ENCODE measurements at regions not wholly inside any gene's neighbourhood (a gene's known extent, or its start where the extent isn't known, plus 50 kb on each side); places are given as distances from the start of the nearest gene placed in this dataset.

DNA sequence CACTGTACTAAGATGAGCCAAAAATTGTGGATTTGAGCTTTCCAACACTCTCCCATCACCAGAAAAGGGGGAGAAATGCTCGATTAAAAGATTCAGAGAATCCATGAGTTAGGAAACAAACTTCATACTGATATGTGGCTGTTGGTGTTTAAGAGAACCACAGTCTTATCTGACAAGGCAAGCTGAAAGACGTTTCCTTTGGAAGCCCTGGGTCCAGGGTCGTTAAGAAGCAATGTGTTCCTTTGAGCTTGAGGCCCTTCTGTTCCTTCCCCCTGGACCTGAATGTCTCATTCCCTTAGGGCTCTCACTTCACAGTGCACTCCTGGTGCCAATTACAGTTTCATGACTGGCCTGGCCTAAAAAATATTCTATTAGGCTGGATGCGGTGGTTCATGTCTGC, 524.8 kb upstream of the PPP2R3A start:
- Histone ChIP-seq H3K4me2 (no peak overlapping the region), H3K27ac (no peak overlapping the region), H3K36me3 (replicated peaks; ENCODE audit: insufficient read depth, low read depth) (no peaks in the 10 kb centered on the region), H3K4me3 (no peak overlapping the region), H3K27me3 (no peaks in the 10 kb centered on the region), H3K4me1 (ENCODE audit: insufficient read depth) (peaks cover 4% of the 10 kb centered on the region), H3K79me2 (peaks cover 4% of the 10 kb centered on the region), H4K20me1 (ENCODE audit: insufficient read depth, poor library complexity, severe bottlenecking) (no peaks in the 10 kb centered on the region), H2AFZ (no peak overlapping the region), H3K9me2 (replicated peaks; ENCODE audit: insufficient read depth) (no peaks in the 10 kb centered on the region), H3K9me3 (ENCODE audit: low read depth) (no peaks in the 10 kb centered on the region)
- no peak for DNase-seq (ENCODE audit: low spot score)
- 43% methylated on average over 4 of the region's 4 CpGs for WGBS (ENCODE audit: low lambda C conversion rate, missing lambda C conversion rate)
- no peak for TF ChIP-seq EZH2 (IDR thresholded peaks at IDR 0.05; ENCODE audit: borderline replicate concordance)
- TF ChIP-seq, protein P1, sequence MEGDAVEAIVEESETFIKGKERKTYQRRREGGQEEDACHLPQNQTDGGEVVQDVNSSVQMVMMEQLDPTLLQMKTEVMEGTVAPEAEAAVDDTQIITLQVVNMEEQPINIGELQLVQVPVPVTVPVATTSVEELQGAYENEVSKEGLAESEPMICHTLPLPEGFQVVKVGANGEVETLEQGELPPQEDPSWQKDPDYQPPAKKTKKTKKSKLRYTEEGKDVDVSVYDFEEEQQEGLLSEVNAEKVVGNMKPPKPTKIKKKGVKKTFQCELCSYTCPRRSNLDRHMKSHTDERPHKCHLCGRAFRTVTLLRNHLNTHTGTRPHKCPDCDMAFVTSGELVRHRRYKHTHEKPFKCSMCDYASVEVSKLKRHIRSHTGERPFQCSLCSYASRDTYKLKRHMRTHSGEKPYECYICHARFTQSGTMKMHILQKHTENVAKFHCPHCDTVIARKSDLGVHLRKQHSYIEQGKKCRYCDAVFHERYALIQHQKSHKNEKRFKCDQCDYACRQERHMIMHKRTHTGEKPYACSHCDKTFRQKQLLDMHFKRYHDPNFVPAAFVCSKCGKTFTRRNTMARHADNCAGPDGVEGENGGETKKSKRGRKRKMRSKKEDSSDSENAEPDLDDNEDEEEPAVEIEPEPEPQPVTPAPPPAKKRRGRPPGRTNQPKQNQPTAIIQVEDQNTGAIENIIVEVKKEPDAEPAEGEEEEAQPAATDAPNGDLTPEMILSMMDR (IDR thresholded peaks at IDR 0.05; ENCODE audit: poor library complexity), result no peak
- no peak for TF ChIP-seq EZH2phosphoT487 (IDR thresholded peaks at IDR 0.05; ENCODE audit: low read depth, severe bottlenecking, unreplicated experiment)

DNA sequence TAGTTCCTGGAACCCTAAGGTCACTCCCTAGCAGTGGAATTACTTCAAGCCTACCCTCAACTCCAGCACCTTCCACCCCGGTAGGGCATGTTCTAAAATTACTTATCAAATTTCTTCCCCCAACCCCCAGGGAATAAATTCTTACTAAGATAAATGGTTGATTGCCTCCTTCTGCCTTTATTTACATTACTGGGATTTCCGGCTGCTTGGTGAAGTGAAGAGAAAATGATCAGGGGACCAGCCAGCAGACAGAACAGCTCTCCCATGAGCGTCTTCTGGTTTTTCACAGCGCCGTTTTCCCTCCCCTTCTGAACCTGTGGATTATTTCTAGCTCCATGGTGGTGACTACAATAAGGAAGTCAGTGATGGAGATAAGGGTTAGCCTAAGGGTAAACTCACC, 521.5 kb upstream of the PPP2R3A start:
- H3K4me3 ChIP-seq, result no peak overlapping the region
- whole genome bisulfite sequencing (ENCODE audit: low lambda C conversion rate, missing lambda C conversion rate), result 79% methylated on average over 5 of the region's 5 CpGs
- TF ChIP-seq, protein P1 (IDR thresholded peaks at IDR 0.05; ENCODE audit: poor library complexity), result no peak
- TF ChIP-seq EZH2phosphoT487 (IDR thresholded peaks at IDR 0.05; ENCODE audit: low read depth, severe bottlenecking, unreplicated experiment), result no peak
- TF ChIP-seq EZH2 (IDR thresholded peaks at IDR 0.05; ENCODE audit: borderline replicate concordance), result no peak
- no peak overlapping the region for H2AFZ ChIP-seq
- H3K4me1 ChIP-seq (ENCODE audit: insufficient read depth), result no peaks in the 10 kb centered on the region
- no peaks in the 10 kb centered on the region for H4K20me1 ChIP-seq (ENCODE audit: insufficient read depth, poor library complexity, severe bottlenecking)
- H3K9me3 ChIP-seq (ENCODE audit: low read depth), result no peaks in the 10 kb centered on the region
- H3K27me3 ChIP-seq, result no peaks in the 10 kb centered on the region
- no peaks in the 10 kb centered on the region for H3K36me3 ChIP-seq (replicated peaks; ENCODE audit: insufficient read depth, low read depth)
- H3K4me2 ChIP-seq, result no peak overlapping the region
- no peaks in the 10 kb centered on the region for H3K79me2 ChIP-seq
- no peak for DNase-seq (ENCODE audit: low spot score)
- H3K27ac ChIP-seq, result no peak overlapping the region
- H3K9me2 ChIP-seq (replicated peaks; ENCODE audit: insufficient read depth), result no peaks in the 10 kb centered on the region

DNA sequence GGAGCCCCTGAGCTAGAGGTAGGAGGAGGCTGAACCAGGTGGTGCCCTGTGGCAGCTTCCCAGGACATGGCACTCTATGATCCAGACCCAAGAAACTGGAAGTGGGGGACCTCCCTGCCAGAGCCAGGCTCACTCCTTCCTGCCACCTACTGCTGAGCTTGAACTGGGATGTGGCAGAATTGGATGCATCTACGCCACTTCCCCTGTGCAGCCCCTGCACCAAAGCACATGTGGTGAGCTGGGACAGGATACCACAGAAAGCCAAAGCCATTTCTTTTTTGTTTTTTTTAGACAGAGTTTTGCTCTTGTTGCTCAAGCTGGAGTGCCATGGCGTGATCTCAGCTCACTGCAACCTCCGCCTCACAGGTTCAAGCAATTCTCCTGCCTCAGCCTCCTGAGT, 518.0 kb upstream of the PPP2R3A start:
- H3K9me2 ChIP-seq (replicated peaks; ENCODE audit: insufficient read depth), result no peaks in the 10 kb centered on the region
- no peak overlapping the region for H3K4me2 ChIP-seq
- H3K27me3 ChIP-seq, result no peaks in the 10 kb centered on the region
- no peaks in the 10 kb centered on the region for H3K36me3 ChIP-seq (replicated peaks; ENCODE audit: insufficient read depth, low read depth)
- DNase-seq (ENCODE audit: low spot score), result no peak
- no peaks in the 10 kb centered on the region for H3K79me2 ChIP-seq
- H3K4me3 ChIP-seq, result no peak overlapping the region
- 86% methylated on average over 3 of the region's 3 CpGs for WGBS (ENCODE audit: low lambda C conversion rate, missing lambda C conversion rate)
- H4K20me1 ChIP-seq (ENCODE audit: insufficient read depth, poor library complexity, severe bottlenecking), result no peaks in the 10 kb centered on the region
- no peak overlapping the region for H2AFZ ChIP-seq
- H3K4me1 ChIP-seq (ENCODE audit: insufficient read depth), result no peaks in the 10 kb centered on the region
- no peaks in the 10 kb centered on the region for H3K9me3 ChIP-seq (ENCODE audit: low read depth)
- TF ChIP-seq EZH2phosphoT487 (IDR thresholded peaks at IDR 0.05; ENCODE audit: low read depth, severe bottlenecking, unreplicated experiment), result no peak
- TF ChIP-seq EZH2 (IDR thresholded peaks at IDR 0.05; ENCODE audit: borderline replicate concordance), result no peak
- TF ChIP-seq, protein P1 (IDR thresholded peaks at IDR 0.05; ENCODE audit: poor library complexity), result no peak
- H3K27ac ChIP-seq, result no peak overlapping the region

DNA sequence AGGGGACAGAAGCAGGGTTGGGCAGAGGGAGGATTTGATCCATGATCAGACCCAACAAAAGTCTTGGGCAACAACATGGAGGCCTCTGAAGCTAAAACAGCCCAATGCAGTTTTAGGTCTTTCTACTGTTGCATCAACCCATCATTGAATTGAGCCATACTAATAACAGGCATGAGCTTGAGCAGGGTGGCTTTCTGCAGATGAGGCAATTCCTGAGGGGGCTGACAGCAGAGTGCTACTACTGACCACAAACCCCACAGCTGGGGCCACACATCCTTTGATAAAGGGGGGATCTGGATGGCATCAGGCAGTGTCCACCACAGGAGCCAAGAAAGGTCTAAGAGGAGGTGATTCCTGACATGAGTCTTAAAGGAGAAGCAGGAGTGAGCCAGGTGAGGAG, 517.0 kb upstream of the PPP2R3A start:
- H3K36me3 ChIP-seq (replicated peaks; ENCODE audit: insufficient read depth, low read depth), result no peaks in the 10 kb centered on the region
- no peak for DNase-seq (ENCODE audit: low spot score)
- no peaks in the 10 kb centered on the region for H3K27me3 ChIP-seq
- H3K9me3 ChIP-seq (ENCODE audit: low read depth), result no peaks in the 10 kb centered on the region
- TF ChIP-seq EZH2phosphoT487 (IDR thresholded peaks at IDR 0.05; ENCODE audit: low read depth, severe bottlenecking, unreplicated experiment) (no peak), EZH2 (IDR thresholded peaks at IDR 0.05; ENCODE audit: borderline replicate concordance) (no peak)
- TF ChIP-seq, protein P1 (IDR thresholded peaks at IDR 0.05; ENCODE audit: poor library complexity), result no peak
- no peak overlapping the region for H3K4me2 ChIP-seq
- no peaks in the 10 kb centered on the region for H3K4me1 ChIP-seq (ENCODE audit: insufficient read depth)
- no peaks in the 10 kb centered on the region for H3K79me2 ChIP-seq
- no peak overlapping the region for H3K27ac ChIP-seq
- H4K20me1 ChIP-seq (ENCODE audit: insufficient read depth, poor library complexity, severe bottlenecking), result no peaks in the 10 kb centered on the region
- H3K4me3 ChIP-seq, result no peak overlapping the region
- H2AFZ ChIP-seq, result no peak overlapping the region
- H3K9me2 ChIP-seq (replicated peaks; ENCODE audit: insufficient read depth), result no peaks in the 10 kb centered on the region
